ENCODE measurements at regions not wholly inside any gene's neighbourhood (a gene's known extent, or its start where the extent isn't known, plus 50 kb on each side); places are given as distances from the start of the nearest gene placed in this dataset.

DNA sequence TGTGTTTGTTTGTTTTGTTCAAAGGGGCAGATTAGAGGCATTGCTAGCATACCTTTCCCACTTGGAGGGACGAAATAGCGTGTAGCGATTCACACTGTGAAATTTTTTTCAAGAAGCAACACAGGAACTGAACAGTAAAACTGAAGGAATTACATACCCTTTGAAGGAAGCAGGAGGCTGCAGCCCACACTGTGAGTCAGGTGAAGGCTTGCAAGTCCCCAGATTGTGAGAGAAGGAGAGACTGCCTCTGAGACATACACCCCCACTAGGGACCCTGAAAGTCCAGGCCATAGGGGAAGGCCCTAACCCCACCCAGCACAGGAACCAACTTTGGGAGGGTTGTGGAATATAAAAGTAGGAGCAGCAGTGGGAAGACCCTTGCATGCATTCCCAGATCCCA, 69.6 kb upstream of the HS3ST3A1 start:
- TF ChIP-seq SMC3 (conservative IDR thresholded peaks at IDR 0.05; ENCODE audit: poor library complexity): no peak
- TF ChIP-seq, protein P1, sequence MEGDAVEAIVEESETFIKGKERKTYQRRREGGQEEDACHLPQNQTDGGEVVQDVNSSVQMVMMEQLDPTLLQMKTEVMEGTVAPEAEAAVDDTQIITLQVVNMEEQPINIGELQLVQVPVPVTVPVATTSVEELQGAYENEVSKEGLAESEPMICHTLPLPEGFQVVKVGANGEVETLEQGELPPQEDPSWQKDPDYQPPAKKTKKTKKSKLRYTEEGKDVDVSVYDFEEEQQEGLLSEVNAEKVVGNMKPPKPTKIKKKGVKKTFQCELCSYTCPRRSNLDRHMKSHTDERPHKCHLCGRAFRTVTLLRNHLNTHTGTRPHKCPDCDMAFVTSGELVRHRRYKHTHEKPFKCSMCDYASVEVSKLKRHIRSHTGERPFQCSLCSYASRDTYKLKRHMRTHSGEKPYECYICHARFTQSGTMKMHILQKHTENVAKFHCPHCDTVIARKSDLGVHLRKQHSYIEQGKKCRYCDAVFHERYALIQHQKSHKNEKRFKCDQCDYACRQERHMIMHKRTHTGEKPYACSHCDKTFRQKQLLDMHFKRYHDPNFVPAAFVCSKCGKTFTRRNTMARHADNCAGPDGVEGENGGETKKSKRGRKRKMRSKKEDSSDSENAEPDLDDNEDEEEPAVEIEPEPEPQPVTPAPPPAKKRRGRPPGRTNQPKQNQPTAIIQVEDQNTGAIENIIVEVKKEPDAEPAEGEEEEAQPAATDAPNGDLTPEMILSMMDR (IDR thresholded peaks at IDR 0.05; ENCODE audit: poor library complexity, severe bottlenecking): no peak
- TF ChIP-seq EP300 (conservative IDR thresholded peaks at IDR 0.05; ENCODE audit: poor library complexity, severe bottlenecking): no peak
- no peak for TF ChIP-seq EZH2 (IDR thresholded peaks at IDR 0.05; ENCODE audit: borderline replicate concordance, insufficient read depth, low read length, poor library complexity, severe bottlenecking)
- no peak for TF ChIP-seq TAF1 (IDR thresholded peaks at IDR 0.05; ENCODE audit: low read depth)
- TF ChIP-seq POLR2AphosphoS5 (IDR thresholded peaks at IDR 0.05): no peak
